GM23338 (cell line): ENCODE measurements at regions not wholly inside any gene's neighbourhood (a gene's known extent, or its start where the extent isn't known, plus 50 kb on each side); places are given as distances from the start of the nearest gene placed in this dataset.

Experiments used
- POLR2AphosphoS5 ChIP-seq: IDR thresholded peaks from 2 replicates; pipeline ENCODE4 v1.6.1; 2016; ENCODE audit warnings: antibody characterized with exemption, low read depth
- STAT1 ChIP-seq: IDR thresholded peaks from one replicate; pipeline ENCODE4 v1.6.1; 2016; ENCODE audit warnings: antibody characterized with exemption; ENCODE audit not compliant: unreplicated experiment
- TF ChIP-seq, protein P1 (sequence below), 2 experiments: fragments of 200-600 bp in 1 of 2; sonication (generic) in 1 of 2; conservative IDR thresholded peaks; 2 replicates each; pipeline versions ENCODE4 v1.5.1 to v1.6.1; 2016 to 2017; ENCODE audit warnings: antibody characterized with exemption in 2 of 2, low read depth in 2 of 2, mild to moderate bottlenecking in 2 of 2, moderate library complexity in 1 of 2

DNA sequence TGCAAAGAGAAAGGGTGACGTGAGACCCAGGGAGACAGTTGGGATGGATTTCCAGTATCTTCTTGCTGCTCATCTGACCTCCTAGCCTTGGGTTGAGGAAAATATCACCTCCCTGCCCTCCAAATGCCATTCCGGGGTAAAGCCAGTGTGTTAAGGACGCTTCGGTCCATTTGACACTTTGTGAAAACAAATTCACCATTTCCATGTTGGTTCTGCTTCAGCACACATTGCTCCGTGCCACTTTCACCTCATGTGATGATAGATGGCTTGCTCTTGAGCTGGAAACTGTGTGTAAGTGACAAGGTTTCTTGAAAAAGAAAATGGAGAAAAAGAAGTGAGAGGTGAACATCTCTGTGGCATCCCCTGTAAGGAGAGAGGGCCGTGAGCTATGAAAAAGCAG is 256.1 kb upstream of the PGRMC2 start:
- TF ChIP-seq, protein P1, sequence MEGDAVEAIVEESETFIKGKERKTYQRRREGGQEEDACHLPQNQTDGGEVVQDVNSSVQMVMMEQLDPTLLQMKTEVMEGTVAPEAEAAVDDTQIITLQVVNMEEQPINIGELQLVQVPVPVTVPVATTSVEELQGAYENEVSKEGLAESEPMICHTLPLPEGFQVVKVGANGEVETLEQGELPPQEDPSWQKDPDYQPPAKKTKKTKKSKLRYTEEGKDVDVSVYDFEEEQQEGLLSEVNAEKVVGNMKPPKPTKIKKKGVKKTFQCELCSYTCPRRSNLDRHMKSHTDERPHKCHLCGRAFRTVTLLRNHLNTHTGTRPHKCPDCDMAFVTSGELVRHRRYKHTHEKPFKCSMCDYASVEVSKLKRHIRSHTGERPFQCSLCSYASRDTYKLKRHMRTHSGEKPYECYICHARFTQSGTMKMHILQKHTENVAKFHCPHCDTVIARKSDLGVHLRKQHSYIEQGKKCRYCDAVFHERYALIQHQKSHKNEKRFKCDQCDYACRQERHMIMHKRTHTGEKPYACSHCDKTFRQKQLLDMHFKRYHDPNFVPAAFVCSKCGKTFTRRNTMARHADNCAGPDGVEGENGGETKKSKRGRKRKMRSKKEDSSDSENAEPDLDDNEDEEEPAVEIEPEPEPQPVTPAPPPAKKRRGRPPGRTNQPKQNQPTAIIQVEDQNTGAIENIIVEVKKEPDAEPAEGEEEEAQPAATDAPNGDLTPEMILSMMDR (conservative IDR thresholded peaks at IDR 0.05; ENCODE audit: low read depth in 2 of 2) = no peak
- TF ChIP-seq STAT1 (no peak), POLR2AphosphoS5 (no peak)
